Activated gamma-delta T cell treated with anti-CD3 and anti-CD28 coated beads, Interleukin-2, amount 50 U/mL, for 16 hours (primary cell): ENCODE measurements at regions not wholly inside any gene's neighbourhood (a gene's known extent, or its start where the extent isn't known, plus 50 kb on each side); places are given as distances from the start of the nearest gene placed in this dataset.

Experiments
- DNase-seq: peaks from one replicate; pipeline ENCODE4 v3.0.0-alpha.2; 2020; ENCODE audit warnings: low read depth

DNA sequence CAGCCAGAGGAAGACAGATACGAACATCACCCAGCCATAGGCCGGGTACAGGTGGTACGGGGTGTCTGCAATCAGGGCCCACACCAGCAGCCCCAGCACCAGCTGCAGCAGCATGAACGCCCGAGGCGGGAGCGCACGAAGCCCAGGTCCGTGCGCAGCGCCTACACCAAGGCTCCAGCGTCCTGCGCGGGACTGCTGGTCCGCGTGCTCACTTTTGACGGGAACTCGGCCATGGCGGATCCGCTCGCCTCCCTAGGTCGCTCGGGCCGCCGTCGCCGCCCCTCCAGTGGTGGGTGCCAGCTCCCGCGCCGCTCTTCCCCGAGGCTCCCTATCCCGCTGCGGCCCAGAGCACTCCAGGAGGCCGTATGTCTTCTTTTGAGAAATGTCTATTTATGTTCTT, 181.2 kb upstream of the DIPK2B start:
- no peak for DNase-seq

DNA sequence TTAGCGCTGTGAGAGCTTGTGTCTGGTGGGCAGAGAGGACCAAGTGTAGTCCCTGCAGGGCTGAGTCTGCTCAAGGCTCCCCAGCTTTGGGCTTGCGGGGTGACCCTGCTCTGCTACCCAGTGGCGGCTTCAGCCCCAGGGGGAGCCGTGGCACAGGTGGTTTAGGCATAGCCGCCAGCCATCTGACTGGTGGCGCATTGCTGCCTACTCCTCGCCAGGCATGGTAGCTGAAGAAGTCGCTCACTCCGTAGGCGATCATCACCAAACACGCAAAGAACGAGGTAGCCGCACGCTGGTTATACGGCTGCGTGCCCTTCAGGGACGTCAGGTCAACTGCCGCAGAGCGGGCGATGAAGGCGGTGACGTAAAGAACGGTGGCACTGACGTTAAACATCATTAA, 180.7 kb upstream of the DIPK2B start:
- no peak for DNase-seq

DNA sequence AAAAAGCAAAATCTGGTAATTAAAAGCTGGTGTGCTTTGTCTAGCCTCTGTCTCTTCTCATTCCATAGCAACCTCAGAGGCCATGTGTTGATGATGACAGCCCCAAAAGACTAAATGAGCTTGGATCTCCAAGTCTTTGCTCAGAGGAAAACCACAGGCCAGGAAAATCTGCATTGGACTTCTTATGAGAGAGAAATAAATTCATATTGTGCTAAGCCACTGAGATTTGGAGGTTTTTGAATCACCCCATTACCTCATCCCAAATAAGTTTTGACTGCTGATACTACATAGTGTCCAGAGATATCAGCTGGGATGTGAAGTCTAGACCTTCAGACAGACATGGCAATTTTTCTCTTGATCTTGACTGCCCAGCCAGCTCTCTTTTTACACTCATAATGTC, 178.6 kb upstream of the DIPK2B start:
- DNase-seq, result no peak

- no peak for DNase-seq
Observed at GRCh38 chrX:45372151-45372550, 171.5 kb upstream of the DIPK2B start.

GRCh38 chrX:45368705-45369104, 168.0 kb upstream of the DIPK2B start:
- DNase-seq, result no peak

- no peak for DNase-seq
Observed at GRCh38 chrX:45363596-45363995, 162.9 kb upstream of the DIPK2B start.

GRCh38 chrX:45360571-45360970, 159.9 kb upstream of the DIPK2B start:
- no peak for DNase-seq

- no peak for DNase-seq
Observed at GRCh38 chrX:45358392-45358791, 157.7 kb upstream of the DIPK2B start.

DNA sequence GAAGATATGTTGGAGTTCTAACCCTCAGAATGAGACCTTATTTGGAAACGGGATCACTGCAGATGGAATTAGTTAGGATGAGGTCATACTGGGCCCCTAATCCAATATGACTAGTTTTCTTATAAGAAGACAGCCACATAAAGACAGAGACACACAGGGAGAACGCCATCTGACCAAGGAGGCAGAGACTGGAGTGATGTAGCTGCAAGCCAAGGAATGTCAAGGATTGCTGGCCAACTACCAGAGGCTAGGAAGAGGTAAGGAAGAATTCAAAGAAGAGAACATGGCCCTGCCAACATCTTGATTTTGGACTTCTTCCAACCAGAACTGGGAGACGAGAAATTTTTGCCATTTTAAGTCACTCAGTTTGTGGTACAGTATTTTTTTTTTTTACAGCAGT, 152.8 kb upstream of the DIPK2B start:
- DNase-seq, result no peak

GRCh38 chrX:45352611-45353010, 151.9 kb upstream of the DIPK2B start:
- DNase-seq, result no peak

DNA sequence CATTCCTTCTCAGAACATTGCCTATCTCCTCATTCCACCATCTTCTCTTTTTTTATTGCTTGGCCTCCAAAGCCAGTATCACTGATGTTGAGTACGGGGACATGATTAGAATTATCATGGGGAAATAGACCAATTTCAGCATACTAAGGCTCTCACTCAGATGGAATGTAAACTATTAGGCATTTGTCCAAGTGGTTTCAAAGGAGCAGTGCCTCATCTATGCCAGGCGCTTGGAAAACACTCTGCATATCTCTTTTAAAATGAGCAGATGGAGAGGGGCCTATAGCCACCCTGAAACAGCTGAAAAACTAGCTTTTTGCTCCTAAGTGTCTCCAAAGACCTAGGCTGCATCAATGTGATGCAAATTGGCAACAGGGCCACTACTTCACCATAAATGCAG, 150.8 kb upstream of the DIPK2B start:
- no peak for DNase-seq

GRCh38 chrX:45348296-45348695, 147.6 kb upstream of the DIPK2B start:
- no peak for DNase-seq

DNA sequence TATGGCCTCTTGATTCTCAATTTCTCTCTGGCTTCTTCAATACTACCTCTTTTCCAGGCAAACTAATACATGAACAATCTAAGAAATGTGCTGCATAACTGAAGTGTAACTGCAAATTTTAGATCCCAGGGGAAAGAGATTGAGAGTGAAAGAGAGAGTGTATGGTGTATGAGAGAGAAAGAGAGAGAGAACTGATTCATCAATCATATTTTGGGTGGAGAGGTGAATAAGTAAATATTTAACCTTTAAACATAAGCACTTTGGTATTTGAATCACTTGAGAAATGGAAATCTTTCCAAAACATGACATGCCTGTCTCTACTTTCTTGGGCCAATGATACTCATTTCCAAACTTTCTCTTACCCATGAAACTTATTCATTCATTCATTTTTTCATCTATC, 147.2 kb upstream of the DIPK2B start:
- no peak for DNase-seq

- no peak for DNase-seq
Observed at GRCh38 chrX:45344594-45344993, 143.9 kb upstream of the DIPK2B start.

DNA sequence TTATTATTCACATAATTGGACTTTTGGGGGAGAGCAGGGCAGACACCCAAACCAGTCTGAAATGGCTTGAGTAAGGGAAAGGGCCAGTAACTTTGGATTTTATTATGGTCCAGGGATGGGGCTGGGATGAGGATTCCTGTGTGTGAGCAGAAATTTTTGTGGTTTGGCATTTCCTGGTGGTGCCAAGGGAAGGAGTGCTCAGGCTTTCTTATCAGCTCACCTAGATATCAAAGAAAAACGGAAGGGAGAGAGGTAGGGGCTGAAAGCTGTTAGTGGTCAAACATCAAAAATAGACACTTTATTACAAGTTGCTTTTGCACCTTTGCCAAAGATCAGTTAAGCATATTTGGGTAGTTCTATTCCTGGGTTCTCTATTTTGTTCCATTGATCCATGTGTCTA, 128.5 kb upstream of the DIPK2B start:
- DNase-seq, result no peak

- no peak for DNase-seq
Observed at GRCh38 chrX:45324941-45325340, 124.3 kb upstream of the DIPK2B start.

GRCh38 chrX:45323387-45323786, 122.7 kb upstream of the DIPK2B start:
- no peak for DNase-seq

DNA sequence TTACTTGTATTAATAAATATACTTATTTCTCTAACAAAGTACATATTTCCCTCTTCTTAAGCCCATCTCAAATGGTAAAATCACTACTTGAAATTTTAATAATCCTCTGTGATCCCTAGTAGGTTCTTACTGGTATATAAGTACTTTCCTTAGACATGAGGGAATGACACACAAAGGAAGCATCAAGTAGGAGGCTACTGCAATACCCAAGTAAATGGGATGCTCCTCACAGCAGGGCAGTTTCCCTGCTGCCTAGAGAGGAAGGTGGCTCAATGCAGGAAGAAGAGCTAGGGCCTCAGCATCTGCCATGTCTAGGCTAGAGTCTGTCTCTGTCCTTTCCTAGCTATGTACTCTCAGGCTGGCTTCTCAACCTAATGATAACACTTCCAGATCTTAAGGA, 122.1 kb upstream of the DIPK2B start:
- no peak for DNase-seq

DNA sequence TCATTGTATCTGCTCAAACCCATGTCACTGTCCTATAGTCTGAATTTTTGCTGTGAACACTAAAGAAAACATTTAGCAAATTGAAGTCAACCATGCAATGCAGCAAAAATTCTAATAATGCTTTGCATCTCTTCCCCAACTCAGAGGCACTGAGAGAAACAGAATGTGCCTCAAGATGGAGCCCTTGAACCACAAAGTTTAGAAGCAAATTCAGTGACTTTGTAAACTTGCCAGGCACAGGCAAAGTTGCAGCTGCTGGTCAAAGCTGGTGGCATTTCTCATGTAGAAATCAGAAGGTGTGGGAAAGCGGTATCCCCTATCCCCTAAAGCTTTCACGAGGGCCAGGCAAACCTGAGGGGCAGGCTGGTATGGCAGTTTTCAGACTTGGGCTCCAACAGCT, 121.7 kb upstream of the DIPK2B start:
- DNase-seq, result no peak

DNA sequence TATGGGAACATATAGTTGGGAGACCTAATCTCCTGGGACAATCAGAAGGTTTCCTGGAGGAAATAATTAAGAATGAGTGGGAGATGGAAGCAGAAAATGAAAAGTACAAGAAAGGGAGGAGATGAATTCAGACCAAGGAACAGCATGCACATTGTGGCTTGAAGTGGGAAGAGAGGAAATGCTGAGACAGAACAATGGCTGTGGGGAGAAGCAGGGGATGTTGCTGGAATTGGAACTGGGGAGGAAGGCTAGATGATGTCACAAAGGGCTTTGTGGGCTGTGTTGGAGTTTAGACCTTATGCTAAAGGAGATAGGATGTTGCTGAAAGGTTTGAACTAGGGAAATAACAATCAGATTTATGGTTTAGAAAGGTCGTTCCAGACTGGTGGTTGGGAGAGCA, 119.5 kb upstream of the DIPK2B start:
- DNase-seq, result no peak

DNA sequence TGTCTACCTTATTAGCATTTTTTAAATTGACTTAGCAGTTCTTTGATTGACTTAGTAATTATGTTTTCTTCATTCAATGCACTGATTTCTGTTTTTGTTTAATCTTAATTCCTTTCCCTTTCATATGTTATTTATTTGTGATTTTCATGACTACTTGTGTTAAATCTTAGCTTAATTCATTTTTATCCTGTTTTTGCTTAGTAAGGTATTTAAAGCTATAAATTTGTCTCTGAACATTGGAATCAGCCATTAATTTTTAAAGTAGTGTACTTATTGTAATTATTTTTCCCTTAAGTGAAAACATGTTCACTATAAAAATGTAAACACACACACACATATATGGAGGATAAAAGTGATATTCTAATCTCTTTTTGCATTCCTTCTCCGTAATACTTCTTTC, 109.1 kb upstream of the DIPK2B start:
- no peak for DNase-seq

DNA sequence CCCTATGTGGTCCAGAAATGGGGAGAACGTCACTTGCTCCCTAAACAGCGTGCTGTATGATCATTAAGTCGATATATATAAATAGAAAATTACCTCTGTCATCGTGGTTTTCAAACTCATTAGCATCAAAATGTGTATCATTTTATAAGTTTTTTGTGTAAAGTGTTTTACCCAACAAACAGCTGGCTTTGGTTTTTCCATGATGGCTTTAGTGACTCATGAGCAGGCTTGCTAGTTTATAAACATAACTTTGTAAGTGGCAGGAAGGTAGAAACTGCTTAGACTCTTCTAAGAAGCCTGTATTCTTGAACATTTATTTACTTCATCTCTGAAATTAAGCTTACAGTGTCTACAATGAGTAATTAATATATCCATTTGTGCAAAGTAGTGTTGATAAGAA, 108.4 kb upstream of the DIPK2B start:
- no peak for DNase-seq

- no peak for DNase-seq
Observed at GRCh38 chrX:45306794-45307193, 106.1 kb upstream of the DIPK2B start.

DNA sequence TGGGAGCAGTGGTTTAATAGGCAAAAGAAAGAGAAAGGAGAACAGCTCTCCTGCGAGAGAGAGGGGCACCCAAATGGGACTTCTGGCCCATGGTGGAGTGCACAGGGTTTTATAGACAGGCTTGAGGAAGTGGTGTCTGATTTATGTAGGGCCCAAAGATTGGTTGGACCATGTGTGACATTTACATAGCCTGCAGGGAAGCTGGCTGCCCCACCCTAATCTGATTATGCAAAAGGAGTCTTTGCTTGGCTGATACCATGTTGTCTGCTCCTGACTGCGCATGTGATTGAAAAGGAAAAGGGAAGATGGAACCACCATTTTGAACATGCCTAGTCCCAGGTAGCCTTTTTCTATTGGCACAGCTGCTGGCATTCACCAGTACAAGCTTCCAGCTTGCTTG, 100.0 kb upstream of the DIPK2B start:
- DNase-seq, result no peak

- DNase-seq, result no peak
Observed at GRCh38 chrX:45295259-45295986, 94.7 kb upstream of the DIPK2B start.
